AG09309 (cell line): ENCODE measurements at regions not wholly inside any gene's neighbourhood (a gene's known extent, or its start where the extent isn't known, plus 50 kb on each side); places are given as distances from the start of the nearest gene placed in this dataset.

Experiments used
- DNase-seq: peaks from one replicate; pipeline ENCODE4 v3.0.0-alpha.2; 2010; ENCODE audit warnings: low read depth
- H3K4me3 ChIP-seq: 2 replicates; pipeline ENCODE4 v1.5.1; 2011; ENCODE audit warnings: mild to moderate bottlenecking, low read depth, low read length, moderate library complexity; ENCODE audit not compliant: control insufficient read depth
- TF ChIP-seq, protein P1 (sequence below): IDR thresholded peaks from 2 replicates; pipeline ENCODE4 v1.5.1; 2011; ENCODE audit warnings: mild to moderate bottlenecking, low read depth, low read length, inconsistent platforms; ENCODE audit not compliant: insufficient read depth, control insufficient read depth; ENCODE audit errors: missing control alignments

DNA sequence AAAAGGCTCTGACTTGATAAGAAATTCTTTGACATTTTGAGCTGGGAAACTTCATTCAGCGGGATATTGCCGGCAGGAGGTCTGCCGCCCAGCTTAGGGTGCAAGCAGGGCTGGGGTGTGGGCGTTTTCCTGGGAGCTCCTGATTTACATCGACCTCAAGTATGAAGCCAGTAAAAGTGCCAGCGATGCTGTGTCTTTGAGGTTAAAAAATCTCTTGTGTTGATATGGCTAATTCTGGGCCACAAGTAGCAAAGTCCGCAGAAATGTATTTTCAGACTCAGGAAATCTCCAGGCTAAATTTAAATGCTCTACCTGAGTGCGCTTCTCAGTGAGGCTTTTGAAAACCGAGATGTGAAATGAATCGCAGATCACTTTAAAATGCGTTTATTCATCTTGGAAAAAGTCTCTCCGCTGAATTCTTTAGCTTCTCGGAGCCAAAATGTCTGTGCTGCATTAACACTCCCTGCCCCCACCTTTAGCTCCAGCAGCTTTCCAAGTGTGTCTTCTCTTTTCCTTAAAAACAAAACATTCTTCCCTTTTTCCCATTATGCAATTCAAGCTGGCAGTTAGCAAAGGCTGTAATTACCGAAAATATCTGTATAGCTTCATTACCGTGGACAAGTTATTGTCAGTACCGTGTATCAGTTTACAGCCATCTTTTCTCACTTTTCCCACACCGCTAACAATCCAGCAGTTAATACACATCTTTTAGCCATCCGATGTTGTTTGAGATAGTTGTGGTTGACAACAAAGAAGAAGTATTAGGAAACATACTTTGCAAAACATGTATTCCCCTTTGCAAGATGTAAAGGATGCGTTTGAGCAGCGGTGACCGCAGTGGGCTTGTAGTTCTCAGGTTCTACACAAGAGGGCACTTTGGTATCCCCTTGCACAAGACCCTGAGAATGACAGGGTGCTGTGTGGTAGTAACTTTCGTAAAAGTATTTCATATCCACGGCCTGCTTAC lies 136.0 kb upstream of the STX18 start:
- TF ChIP-seq, protein P1, sequence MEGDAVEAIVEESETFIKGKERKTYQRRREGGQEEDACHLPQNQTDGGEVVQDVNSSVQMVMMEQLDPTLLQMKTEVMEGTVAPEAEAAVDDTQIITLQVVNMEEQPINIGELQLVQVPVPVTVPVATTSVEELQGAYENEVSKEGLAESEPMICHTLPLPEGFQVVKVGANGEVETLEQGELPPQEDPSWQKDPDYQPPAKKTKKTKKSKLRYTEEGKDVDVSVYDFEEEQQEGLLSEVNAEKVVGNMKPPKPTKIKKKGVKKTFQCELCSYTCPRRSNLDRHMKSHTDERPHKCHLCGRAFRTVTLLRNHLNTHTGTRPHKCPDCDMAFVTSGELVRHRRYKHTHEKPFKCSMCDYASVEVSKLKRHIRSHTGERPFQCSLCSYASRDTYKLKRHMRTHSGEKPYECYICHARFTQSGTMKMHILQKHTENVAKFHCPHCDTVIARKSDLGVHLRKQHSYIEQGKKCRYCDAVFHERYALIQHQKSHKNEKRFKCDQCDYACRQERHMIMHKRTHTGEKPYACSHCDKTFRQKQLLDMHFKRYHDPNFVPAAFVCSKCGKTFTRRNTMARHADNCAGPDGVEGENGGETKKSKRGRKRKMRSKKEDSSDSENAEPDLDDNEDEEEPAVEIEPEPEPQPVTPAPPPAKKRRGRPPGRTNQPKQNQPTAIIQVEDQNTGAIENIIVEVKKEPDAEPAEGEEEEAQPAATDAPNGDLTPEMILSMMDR: peak; percentile 86
- peak overlapping the region; percentile 1 for H3K4me3 ChIP-seq
- DNase-seq: peak; percentile 67

DNA sequence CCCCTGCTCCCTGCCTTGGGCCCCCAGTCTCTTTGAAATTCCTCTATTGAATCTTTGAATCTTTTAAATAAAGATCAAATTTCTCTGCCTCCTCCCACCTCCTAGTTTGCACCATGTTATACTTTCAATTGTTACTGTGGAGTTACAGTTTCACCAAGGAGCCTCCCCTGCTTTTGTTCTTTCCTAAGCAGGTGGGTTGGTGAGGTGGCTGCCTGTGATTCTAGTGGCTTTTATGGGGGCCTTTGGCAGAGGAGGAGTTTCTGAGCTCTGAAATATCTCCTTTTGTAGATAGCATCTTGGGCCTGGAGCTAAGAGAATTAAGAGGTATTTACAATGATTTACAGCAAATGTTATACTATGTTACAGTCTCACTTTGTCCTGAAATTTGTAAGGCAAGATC lies 133.8 kb upstream of the STX18 start:
- no peak overlapping the region for H3K4me3 ChIP-seq
- no peak for DNase-seq
- TF ChIP-seq, protein P1: no peak

DNA sequence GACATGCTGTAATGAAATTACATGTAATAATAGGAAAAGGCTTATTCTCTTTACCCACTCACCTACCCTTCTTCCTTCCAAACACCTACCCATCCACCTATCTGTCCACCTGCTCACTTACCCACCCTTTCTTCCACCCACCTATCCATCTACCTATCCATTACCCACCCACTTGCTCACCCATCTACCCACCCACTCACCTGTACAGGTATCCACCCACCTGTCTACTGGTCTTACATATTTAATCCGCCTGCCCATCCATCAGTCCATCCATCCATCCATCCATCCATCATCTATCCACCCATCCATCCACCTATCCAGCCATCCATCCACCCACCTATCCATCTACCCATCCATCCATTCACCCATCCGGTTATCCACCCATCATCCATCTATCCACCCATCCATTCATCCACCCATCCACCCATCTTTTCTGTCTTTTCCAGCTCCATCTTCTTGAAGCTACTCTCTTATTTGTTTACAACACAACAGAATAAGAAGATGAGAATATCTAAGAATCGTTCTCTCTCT lies 133.3 kb upstream of the STX18 start:
- no peak overlapping the region for H3K4me3 ChIP-seq
- DNase-seq: no peak
- TF ChIP-seq, protein P1: no peak

DNA sequence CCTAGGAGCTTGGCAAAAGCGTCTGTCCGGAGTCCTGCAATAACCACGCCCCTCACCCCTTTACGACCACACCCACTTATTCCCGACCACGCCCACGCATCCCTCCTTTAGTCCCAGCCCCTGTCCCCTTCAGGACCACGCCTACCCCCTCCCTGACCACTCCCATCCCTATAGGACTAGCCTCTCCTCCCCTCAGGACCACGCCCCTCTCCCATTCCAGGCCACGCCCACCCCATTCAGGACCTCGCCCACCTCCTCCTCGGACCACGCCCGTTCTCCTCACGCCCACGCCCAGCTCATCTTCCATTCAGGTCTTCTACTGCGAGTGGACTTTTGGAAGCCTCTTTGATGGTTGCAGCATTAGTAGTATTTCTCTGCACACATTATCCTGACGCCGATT lies 131.2 kb upstream of the STX18 start:
- TF ChIP-seq, protein P1: no peak
- H3K4me3 ChIP-seq: no peak overlapping the region
- no peak for DNase-seq

DNA sequence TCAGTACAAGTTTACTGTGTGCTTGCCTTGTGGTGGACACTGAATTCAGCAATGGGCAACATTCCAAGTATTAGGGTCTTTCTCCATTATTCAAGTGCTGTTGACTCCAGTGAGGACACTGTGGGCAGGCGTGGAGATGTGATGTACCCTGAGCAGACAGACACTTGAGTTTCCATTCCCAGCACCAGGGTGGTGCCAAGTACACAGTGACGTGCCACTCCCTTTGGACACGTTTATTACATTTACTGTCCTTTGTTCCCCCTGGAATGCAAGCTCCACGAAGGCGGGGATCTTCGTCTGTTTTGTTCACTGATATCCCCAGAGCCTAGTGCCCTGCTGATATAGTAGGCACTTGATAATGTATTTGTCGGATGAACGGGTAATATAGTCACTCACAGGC lies 130.6 kb upstream of the STX18 start:
- no peak overlapping the region for H3K4me3 ChIP-seq
- DNase-seq: no peak
- TF ChIP-seq, protein P1: no peak

DNA sequence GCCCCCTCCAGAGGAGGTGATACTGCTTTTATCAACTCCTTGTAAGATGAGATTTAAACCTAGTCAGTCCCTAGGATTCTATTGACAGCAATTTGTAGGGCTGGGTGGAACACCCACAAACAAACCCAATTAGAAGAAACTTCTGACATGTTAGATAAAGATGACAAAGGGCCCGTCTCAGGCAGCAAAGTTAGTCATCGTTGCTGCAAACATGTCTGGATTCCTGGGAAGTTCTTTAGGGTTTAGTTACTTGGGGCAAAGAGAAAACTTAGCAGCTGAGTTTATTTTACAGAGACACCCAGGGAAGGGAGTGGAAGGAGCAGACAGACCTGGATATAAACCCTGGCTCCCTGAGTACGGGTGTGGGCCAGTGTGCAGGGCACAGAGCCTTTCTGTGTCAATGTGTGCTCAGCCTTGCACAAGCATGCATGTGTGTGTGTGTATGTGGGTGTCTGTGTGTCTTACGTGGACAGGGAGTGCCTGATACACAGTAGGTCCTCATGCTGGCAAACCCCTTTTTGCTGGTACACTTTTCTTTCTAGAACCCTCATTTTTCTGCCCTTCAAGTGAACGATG lies 130.0 kb upstream of the STX18 start:
- no peak for DNase-seq

More for the DNA sequence above, 130.0 kb upstream of the STX18 start:
- no peak overlapping the region for H3K4me3 ChIP-seq
- TF ChIP-seq, protein P1: no peak
